HG03097 (cell line): ENCODE measurements at regions not wholly inside any gene's neighbourhood (a gene's known extent, or its start where the extent isn't known, plus 50 kb on each side); places are given as distances from the start of the nearest gene placed in this dataset.

Experiments used
- ATAC-seq: cut with Tn5 transposase; IDR thresholded peaks from one replicate; pipeline ENCODE4 v1.9.1; 2021; ENCODE audit not compliant: unreplicated experiment, low FRiP score

DNA sequence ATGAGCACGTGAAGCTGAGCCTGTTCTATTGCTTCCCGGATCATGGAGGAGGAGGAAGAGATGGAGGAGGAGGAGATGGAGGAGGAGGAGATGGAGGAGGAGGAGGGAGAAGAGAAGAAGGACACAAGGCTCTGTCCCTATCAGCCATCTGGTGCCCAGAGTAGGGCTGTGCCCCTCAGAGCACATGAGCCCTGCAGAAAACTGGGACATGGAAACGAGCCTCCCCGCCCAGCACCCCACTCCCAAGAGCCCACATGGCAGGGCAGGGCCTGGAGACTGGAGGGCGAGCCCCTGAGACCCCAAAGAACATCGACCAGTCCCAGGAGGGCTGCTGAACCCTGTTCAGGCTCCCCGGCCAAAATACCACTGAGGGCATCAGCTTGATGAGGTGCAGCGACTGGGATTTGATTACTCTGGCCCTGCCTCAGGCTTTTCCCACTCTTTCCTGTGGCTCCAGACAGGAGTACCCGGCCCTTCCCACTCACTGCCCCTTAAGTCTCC lies 285.6 kb downstream of the UACA start:
- ATAC-seq = no peak

DNA sequence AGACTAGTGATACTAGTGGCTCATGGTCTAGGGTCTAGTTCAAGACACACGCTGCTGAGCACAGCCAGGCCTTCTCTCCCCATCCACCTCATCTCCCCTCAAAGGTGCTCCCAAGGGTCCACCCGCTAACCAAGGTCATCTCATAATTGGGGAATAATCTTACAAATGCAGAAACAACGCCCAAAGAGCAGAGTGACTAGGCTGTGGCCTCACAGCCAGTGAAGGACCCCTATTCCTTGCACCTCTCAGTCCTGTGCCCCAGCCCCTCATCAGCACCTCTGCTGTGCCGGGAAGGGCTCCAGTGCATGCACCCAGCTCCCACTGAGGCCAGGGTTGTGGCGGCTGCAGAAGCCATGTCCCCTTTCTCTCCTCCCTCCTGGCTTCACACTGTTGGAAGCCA lies 286.9 kb downstream of the UACA start:
- no peak for ATAC-seq

DNA sequence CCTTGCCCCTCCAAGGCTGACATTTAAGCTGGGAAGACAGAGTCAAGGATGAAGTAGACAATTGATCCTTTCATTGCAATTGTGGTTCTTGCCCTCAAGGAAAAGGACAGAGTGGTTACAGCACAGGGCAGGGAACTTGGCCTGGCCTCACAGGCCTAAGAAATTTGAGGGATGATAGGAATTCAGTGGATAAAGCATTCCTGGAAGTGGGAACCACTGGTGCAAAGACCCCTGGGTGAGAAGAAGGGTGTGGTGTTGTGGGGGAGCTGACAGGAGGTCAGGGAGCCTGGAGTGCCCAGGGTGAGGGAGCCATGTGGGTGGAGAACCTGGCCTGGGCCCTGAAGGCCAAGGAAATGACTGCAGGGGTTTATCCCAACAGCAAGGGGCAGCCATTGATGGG lies 287.4 kb downstream of the UACA start:
- ATAC-seq = no peak

DNA sequence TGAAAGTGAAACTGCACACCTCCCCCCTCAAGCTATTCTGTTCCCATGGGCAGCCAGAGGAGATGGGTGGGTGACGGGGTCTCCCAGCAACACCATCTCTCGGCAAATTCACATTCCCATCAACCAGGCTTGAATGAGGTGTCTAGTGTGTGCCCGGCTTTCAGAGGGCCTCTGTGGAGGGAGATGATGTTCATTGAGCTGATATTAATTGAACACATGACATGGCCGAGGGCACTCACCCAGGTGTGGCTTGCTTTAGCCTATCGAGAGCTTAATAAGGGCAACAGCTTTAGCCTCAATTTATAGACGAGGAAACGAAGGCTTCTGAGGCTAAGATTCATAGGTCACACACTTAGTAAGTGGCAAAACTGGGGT lies 288.0 kb downstream of the UACA start:
- ATAC-seq = no peak

DNA sequence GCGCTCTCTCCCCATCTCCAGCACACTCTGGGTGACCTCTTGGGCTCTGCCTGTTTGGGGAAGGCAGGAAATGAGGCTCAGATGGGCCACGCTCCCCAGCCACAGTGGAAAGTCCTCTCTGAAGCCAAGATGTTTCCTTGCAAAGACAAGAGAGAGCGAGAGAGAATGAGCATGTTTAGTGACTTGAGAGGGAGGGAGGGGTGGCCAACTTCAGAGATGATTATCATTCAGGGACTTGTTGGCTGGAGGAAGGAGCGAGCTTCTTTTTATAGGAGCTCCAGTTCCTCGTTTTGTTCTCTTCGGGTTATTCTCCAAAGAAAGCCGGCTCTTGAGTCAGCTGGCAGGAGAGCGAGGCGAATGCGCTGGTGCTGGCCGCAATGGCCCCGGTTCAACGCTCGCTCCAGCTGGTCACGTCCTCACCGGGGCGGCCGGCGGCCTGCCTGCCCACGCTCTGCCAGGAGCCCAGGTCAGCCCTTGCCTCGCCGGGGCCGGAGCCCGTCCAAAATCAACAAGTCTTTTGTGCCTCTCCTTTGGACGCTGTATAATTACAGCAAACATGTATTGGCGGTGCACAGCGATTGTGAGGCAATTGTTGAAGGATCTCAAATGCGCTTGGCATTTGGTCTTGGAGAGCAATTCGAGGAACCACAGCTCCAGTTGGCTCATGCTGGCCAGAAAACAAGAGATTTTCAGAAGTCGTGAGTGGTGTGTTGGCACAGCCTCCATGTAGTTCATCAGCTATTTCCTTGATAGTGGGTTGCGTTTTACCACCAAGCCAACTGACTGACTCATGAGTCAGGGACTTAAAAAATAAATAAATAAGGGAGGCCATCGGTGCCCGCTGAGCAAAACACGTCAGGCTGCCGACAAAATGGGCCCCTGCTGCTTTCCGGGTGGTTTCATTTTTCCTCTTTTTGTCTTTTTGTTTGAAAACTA lies 288.6 kb downstream of the UACA start:
- ATAC-seq = no peak

DNA sequence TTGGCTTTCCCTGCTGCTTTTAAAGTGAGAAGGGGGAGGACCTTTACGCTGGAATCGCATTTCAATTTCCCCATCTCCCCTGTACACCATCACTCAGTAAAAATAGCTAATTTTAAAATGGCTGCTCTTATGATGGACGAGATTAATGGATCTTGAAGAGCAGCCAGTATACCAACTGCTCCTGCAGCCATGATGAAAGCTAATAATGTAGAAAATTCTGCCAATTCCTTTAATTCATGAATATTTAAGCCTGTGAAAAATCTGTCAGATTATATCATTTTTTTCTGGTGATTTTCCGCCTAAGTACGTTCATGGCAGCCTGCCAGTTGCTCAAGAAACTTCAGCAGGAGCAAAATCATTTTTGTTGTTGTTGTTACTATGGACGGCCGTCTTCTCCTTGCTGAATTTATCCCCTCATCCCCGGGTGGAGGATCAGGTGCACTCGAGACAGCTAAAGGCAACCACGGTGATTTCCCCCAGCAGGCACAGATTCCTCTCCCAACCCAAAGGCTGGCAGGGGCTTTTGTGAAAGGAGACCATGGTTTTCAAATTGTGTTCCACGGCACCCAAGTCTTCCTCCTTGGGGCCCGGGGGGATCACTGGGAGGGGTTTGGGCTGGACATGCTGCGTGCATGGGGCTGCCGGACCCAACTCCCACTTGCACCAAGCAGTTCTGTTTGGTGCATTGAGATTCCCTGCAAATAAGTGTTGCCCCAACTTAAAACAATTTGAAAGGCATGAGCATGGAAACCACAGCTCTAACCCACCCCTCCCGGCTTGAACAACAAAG lies 289.6 kb downstream of the UACA start:
- no peak for ATAC-seq

DNA sequence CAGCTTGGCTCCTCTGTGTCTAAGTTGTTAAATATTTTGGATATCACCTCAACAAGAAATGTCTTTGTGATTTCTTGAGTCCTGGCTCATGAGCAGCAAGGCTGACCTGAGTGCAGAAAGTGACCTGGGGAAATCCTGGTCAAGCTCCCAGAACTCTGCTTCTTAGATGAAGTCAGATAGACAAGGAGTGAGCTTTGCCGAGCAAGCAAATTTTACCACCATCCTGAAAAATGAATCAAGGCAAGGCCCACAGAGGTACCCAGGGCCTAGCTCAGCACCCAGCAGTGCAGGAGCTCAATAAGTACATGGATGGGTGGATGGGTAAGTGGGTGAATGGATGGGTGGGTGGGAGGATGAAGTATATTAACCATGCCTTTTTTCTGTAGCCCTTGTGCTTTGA lies 291.8 kb downstream of the UACA start:
- ATAC-seq = no peak

DNA sequence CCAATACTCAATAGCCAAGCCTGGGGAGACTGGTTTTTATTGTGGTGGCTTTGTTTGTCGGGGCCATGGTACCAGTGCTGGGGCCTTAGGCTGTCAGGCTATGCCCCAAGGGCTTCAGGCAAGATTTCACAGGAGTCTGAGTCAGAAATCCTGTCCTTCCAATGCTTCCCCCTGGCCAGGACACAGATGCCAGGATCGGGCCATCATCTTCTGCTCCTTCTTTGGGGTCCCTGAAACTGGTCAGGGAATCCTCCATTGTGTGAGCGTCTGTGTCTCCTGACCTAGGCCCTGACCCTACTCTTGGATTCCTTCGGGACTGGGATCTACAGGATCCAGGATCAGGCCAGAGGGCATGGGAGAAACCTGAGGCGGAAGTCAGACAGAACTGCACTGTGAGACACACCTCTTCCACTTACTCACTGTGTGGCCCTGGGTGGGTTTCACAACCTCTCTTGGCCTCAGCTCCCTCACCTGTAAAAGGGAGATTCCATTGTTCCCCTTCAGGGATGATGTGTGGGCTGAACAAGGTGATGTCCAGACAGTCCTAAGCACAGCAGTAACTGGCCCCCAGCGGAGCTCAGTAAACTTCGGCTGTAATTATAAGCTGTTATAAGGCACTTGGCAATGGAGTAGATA lies 292.7 kb downstream of the UACA start:
- ATAC-seq = no peak

DNA sequence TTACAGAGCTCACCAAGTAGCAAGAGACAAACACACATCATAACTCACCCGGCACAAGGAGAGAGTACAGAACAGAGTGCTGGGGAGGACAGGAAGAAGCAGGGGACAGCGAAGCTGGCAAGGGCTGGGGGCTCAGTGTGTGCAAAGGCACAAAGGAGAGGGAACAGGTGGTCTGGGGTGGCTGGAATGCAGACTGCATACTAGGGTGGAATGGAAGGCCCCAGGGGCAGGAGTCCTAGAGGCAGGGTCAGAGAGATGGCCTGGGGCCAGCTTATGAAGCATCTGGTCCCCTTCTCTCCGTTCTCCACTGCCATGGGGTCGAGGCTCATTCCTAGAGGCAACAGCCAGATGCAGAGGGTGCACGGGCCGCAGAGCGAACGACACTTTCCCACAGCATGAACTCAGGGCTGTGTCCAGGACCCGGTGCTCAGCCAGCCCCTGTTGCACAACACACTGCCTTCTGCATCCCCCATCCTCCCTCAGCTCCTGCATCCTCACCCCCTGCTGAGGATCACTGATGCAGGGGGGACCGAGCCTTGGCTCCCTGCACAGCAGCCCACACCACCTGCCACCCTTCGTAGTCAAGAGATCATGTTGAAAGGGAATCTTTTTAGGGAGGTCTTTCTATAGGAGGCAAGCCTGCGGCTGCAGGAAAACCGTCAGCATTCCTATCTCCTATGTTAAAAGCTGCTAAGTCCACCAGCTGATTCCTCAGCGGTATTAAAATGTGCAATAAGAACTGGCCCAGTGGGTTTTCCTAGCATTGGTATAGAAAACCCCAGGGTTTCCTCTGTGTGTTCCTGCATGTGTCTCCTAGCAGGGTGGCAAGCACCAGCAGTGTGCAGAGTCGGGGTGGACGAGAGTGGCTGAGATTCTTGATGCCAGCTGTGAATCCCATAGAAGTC lies 293.5 kb downstream of the UACA start:
- no peak for ATAC-seq

DNA sequence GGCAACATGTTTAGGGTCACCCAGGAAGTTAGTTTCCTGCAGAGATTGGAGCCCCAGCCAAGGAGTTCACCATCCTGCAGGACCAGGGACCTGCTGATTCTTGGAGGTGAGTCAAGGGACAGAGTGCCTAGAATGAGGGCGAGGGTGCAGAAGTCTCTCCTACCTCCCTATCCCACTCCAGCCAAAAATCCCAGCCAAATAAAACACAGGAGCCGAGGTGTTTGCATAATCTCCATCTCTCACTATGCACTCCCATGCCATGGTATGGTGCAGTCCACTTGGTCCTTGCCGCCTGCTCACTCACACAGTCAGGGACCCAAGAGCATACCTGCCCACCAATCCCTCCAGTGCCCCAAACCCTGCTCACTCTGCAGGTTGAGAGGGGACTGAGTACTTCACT lies 294.2 kb downstream of the UACA start:
- ATAC-seq = no peak

DNA sequence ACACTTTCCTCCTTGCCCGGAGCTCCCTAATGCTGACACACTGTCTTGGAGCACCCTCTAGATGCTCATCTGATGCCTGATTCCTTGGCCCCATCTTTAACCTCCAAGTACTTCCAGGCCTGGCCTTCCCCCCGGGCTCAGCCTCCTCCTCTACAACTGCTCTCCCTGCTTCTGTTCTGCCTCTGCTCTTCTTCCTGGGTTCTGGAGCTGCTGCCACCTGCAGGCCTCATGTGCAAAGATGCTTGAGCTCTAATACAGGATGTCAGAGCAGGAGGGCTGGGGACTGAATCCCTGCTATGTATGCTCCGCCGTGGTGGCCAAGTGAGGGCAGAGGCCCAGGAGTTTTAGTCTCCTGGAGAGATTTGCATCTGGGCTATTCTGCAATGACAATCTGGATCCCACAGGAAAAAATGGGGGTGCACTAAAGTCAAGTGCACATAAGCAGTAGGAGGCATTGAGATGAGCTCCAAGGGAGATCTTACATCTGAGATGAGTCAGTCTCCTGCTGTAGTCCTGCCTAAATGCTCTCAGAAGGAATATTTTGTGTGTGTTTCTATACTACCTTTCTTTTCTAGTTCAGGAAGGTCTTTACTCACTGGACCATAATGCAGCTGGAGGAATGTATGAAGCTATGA lies 296.3 kb downstream of the UACA start:
- ATAC-seq = no peak

DNA sequence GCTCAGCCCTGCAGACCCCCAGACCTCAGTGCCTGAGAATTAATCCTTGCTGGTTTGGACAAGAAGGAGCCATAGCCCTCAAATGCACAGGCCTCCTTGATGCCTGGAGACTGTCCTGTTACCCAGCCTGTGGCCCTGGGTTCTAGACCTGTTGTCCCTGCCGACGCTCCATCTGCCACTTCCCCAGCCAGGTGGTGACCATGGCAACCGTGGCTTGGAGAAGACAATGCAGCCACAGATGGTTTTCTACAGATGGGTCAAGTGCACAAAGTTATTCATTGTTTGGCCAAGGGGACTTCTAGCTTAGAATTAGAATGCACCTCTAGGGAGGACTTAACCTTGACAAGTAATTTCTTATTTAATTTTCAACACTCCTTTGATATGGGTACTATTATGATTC lies 297.1 kb downstream of the UACA start:
- no peak for ATAC-seq

DNA sequence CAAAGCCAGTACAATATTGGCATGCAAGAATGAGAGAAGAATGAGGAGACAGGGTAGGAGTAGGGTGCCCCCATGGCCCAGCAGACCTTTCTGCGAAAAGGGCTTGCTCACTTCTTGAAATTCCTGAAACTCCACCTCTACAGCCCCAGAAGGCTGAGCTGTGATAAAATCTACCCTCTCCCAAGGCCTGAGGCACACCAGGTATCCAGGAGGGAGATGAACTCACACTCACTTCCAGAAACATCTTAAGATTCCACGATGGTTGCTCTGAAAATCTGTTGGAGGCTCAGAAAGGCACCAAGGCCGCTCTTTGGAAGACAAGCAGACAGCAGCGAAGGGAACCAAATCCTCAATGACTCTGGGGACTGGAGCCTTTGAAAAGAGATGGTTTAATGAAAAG lies 297.5 kb downstream of the UACA start:
- ATAC-seq = no peak

DNA sequence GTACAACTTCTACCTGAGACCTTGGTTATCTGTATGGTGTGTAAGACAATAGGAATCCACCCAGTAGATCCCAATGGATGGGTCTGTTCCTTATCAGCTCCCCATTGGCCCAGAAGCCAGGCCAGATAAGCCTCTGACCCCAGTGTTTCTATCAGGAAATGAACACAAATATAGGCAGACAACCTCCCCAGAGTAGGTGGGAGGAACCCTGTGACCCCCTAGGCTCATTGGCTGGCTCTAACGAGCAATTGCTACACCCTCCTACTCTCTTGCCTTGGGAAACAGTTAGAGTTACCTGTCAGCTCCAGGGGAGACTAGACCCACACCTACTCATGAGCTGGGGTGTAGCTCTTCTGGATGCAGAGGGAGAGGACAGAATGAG lies 299.9 kb downstream of the UACA start:
- no peak for ATAC-seq

DNA sequence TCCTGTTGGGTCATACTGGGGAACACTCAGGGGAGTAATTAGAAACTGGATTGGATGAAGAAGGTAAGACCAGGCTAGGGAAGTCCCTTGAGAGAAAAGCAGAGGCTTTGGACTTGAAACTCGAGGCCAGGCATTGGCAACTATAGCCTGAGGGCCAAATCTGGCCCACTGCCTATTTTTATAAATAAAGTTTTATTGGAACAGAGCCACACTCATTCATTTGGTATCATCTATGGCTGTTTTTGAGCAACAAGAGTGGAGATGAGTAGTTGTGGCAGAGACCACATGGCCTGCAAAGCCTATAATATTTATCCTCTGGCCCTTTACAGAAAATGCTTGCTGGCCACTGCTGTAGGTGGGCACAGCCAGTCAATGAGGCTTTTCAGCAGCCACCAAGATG lies 301.4 kb downstream of the UACA start:
- no peak for ATAC-seq

DNA sequence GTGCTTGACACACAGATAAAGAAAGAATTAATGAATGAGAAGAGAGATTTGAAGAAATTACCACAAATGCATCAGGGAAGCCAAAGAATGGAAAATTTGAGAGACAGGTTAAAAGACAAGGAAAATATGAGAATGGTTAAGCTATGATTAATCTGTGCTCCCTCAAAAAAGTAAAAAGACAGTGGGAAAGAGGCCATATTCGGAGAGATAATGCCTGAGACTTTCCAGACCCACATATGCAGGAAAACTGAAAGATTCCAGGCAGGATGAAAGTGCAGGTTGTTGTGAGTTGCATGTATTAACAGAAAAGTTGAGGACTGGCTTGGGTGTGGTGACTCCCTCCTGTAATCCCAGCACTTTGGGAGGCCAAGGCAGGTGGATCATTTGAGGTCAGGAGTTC lies 302.3 kb downstream of the UACA start:
- ATAC-seq = no peak

DNA sequence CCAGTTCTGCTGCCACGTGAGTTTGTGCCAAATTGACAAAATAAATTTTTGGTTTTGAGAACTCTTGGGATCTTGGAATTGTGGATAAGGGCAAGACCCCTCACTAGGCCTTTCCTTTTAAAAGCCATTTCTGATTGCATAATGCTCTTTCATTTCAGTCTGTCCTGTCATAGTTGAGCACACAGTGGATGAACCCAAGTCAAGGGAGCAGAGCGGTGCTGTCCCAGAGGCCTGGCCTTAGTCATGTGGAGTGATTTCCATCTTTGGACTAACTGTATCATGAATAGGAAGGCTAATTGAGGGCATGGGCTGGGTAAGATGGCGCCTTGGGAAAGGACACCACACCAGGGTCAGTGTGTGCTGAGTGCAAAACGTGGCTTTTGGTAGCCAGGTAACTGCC lies 304.0 kb downstream of the UACA start:
- ATAC-seq = no peak

DNA sequence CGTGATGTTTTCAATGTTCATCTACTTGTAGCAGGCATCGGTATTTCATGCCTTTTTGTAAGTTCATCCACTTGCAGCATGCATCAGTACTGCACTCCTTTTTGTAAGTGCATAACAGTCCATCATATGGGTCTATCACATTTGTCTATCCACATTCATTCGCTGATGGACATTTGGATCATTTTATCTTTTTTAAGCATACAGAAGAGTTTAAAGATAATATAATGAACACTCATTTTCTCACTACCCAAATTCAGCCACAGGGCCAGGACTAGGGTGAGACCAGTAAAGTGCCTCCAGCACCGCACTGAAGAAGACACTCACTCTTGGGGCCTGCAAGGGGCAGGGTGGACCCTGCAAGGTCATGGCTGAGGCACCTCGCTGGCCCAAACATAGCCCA lies 309.6 kb downstream of the UACA start:
- no peak for ATAC-seq

DNA sequence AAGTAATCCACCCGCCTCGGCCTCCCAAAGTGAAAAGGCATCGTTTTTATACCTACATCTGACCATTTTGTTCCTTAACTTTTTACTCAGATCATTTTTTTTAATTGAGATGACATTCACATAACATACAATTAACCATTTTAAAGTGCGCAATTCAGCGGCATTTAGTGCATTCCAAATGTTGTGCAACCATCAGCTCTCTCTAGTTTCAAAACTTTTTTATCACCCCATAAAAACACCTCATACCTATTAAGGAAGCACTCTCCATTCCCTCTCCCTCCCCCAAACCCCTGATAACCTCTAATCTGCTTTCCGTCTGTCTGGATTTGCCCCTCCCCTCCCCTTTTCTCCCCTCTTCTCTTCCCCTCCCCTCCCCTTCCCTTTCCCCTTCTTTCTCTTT lies 310.1 kb downstream of the UACA start:
- no peak for ATAC-seq
